ENCODE measurements at regions not wholly inside any gene's neighbourhood (a gene's known extent, or its start where the extent isn't known, plus 50 kb on each side); places are given as distances from the start of the nearest gene placed in this dataset.

GRCh38 chr2:200081811-200082210 lies 126.4 kb downstream of the MAIP1 start:
- Histone ChIP-seq H3K27ac (ENCODE audit: insufficient read depth, low read depth, low read length) (no peak overlapping the region), H3K9me3 (replicated peaks; ENCODE audit: control insufficient read depth, insufficient read depth, low read length) (no peaks in the 10 kb centered on the region), H3K79me2 (ENCODE audit: control insufficient read depth, insufficient read depth, low read length) (no peaks in the 10 kb centered on the region), H3K9me1 (replicated peaks; ENCODE audit: control insufficient read depth, extremely low read depth, insufficient read depth, low read length) (no peaks in the 10 kb centered on the region), H3K36me3 (ENCODE audit: control insufficient read depth in 2 of 2, extremely low read depth in 1 of 2, insufficient read depth in 2 of 2, low read length in 2 of 2) (no peaks in the 10 kb centered on the region), H3K27me3 (ENCODE audit: control insufficient read depth in 2 of 2, insufficient read depth in 2 of 2, low read length in 2 of 2) (peaks cover 0 to 2% of the 10 kb centered on the region in 2 experiments), H3K4me1 (ENCODE audit: control insufficient read depth, extremely low read depth, insufficient read depth, low read length) (no peaks in the 10 kb centered on the region), H3K4me3 (replicated peaks in 1 of 3; ENCODE audit: insufficient read depth in 1 of 3, low read depth in 1 of 3, low read length in 3 of 3) (no peak overlapping the region), H3K4me2 (ENCODE audit: insufficient read depth, low read length) (no peak overlapping the region), H2AFZ (ENCODE audit: low read depth, low read length) (no peak overlapping the region), H4K20me1 (replicated peaks; ENCODE audit: control insufficient read depth, extremely low read depth, insufficient read depth, low read length) (no peaks in the 10 kb centered on the region), H3K9ac (replicated peaks; ENCODE audit: extremely low read depth, insufficient read depth, low read length) (no peak overlapping the region)
- DNase-seq (ENCODE audit: low read depth, low spot score) (no peak), FAIRE-seq (no peak)
- TF ChIP-seq GATA2 (IDR thresholded peaks at IDR 0.05; ENCODE audit: insufficient read depth, insufficient read length, low read depth, low read length) (no peak), JUN (IDR thresholded peaks at IDR 0.05; ENCODE audit: borderline replicate concordance, insufficient read depth, insufficient read length, low read depth) (no peak), MAX (IDR thresholded peaks at IDR 0.05; ENCODE audit: insufficient read depth, insufficient read length) (no peak), MYC (IDR thresholded peaks at IDR 0.05; ENCODE audit: low read depth, low read length) (no peak), CTCF (IDR thresholded peaks at IDR 0.05; ENCODE audit: extremely low read depth in 1 of 2, insufficient read depth in 1 of 2, low read depth in 1 of 2, low read length in 2 of 2) (no peak), EZH2 (IDR thresholded peaks at IDR 0.05; ENCODE audit: borderline replicate concordance, low read depth, low read length, severe bottlenecking) (no peak), POLR2AphosphoS5 (IDR thresholded peaks at IDR 0.05; ENCODE audit: insufficient read depth, low read depth, low read length) (no peak), FOS (IDR thresholded peaks at IDR 0.05; ENCODE audit: borderline replicate concordance, insufficient read depth, low read length) (no peak), POLR2A (IDR thresholded peaks at IDR 0.05; ENCODE audit: low read depth, low read length) (no peak)
- intact Hi-C loops (cut with micrococcal nuclease) (no loop called here), dilution Hi-C loops (cut with MboI; ENCODE audit: extremely low pct_ligation_motif_present, low sequenced_read_pairs) (no loop called here)
- CTCF ChIA-PET = no interaction called here
- BruUV-seq (replicated peaks) = no TSS peak
- POLR2A ChIA-PET = no interaction called here

Measured in endothelial cell of umbilical vein (primary cell).